ENCODE measurements at regions not wholly inside any gene's neighbourhood (a gene's known extent, or its start where the extent isn't known, plus 50 kb on each side); places are given as distances from the start of the nearest gene placed in this dataset.

GRCh38 chr4:19054916-19055315 lies 1033.4 kb upstream of the LCORL start:
- no peak for TF ChIP-seq EZH2 (IDR thresholded peaks at IDR 0.05; ENCODE audit: borderline replicate concordance, low read depth, low read length, severe bottlenecking)
- TF ChIP-seq, protein P1, sequence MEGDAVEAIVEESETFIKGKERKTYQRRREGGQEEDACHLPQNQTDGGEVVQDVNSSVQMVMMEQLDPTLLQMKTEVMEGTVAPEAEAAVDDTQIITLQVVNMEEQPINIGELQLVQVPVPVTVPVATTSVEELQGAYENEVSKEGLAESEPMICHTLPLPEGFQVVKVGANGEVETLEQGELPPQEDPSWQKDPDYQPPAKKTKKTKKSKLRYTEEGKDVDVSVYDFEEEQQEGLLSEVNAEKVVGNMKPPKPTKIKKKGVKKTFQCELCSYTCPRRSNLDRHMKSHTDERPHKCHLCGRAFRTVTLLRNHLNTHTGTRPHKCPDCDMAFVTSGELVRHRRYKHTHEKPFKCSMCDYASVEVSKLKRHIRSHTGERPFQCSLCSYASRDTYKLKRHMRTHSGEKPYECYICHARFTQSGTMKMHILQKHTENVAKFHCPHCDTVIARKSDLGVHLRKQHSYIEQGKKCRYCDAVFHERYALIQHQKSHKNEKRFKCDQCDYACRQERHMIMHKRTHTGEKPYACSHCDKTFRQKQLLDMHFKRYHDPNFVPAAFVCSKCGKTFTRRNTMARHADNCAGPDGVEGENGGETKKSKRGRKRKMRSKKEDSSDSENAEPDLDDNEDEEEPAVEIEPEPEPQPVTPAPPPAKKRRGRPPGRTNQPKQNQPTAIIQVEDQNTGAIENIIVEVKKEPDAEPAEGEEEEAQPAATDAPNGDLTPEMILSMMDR (IDR thresholded peaks at IDR 0.05; ENCODE audit: extremely low read depth in 1 of 2, insufficient read depth in 1 of 2, low read depth in 1 of 2, low read length in 2 of 2): no peak
- TF ChIP-seq POLR2A (IDR thresholded peaks at IDR 0.05; ENCODE audit: low read depth, low read length): no peak
- no peak for TF ChIP-seq MAX (IDR thresholded peaks at IDR 0.05; ENCODE audit: insufficient read depth, insufficient read length)
- TF ChIP-seq POLR2AphosphoS5 (IDR thresholded peaks at IDR 0.05; ENCODE audit: insufficient read depth, low read depth, low read length): no peak
- TF ChIP-seq JUN (IDR thresholded peaks at IDR 0.05; ENCODE audit: borderline replicate concordance, insufficient read depth, insufficient read length, low read depth): no peak
- no peak for TF ChIP-seq MYC (IDR thresholded peaks at IDR 0.05; ENCODE audit: low read depth, low read length)

All from endothelial cell of umbilical vein (primary cell).